Hepatocyte (in vitro differentiated cells): ENCODE measurements at regions not wholly inside any gene's neighbourhood (a gene's known extent, or its start where the extent isn't known, plus 50 kb on each side); places are given as distances from the start of the nearest gene placed in this dataset.

Experiments
- EZH2 ChIP-seq: fragments of 200-600 bp; sonication (generic); IDR thresholded peaks from 2 replicates; pipeline ENCODE4 v1.6.1; 2016; ENCODE audit warnings: antibody characterized with exemption, mild to moderate bottlenecking, borderline replicate concordance
- EZH2phosphoT487 ChIP-seq: fragments of 200-600 bp; sonication (generic); IDR thresholded peaks from one replicate; pipeline ENCODE4 v1.6.1; 2018; ENCODE audit warnings: antibody characterized with exemption, mild to moderate bottlenecking, low read depth, moderate library complexity; ENCODE audit not compliant: unreplicated experiment, severe bottlenecking
- TF ChIP-seq, protein P1 (sequence below): fragments of 200-600 bp; sonication (generic); IDR thresholded peaks from 2 replicates; pipeline ENCODE4 v1.5.1; 2016; ENCODE audit warnings: antibody characterized with exemption, mild to moderate bottlenecking; ENCODE audit not compliant: poor library complexity

DNA sequence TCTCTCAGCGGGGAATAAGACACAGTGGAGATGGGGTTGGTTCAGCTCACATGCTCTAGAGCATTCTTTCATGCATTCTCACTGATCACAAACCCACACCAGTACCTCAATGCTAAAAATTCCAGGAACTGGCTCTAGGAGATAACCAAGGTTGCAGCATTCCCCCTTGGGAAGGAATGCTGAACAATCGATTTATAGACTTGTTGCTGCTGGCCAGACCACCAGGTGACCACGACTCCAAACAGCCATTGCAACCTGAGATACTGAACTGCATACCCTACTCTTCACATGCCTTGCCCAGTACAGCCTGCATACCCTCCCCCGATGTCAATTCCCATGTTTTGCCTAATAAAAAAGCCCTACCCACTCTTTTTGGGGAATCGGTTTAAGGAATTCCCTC lies 75.1 kb upstream of the GPRC5B start:
- TF ChIP-seq, protein P1, sequence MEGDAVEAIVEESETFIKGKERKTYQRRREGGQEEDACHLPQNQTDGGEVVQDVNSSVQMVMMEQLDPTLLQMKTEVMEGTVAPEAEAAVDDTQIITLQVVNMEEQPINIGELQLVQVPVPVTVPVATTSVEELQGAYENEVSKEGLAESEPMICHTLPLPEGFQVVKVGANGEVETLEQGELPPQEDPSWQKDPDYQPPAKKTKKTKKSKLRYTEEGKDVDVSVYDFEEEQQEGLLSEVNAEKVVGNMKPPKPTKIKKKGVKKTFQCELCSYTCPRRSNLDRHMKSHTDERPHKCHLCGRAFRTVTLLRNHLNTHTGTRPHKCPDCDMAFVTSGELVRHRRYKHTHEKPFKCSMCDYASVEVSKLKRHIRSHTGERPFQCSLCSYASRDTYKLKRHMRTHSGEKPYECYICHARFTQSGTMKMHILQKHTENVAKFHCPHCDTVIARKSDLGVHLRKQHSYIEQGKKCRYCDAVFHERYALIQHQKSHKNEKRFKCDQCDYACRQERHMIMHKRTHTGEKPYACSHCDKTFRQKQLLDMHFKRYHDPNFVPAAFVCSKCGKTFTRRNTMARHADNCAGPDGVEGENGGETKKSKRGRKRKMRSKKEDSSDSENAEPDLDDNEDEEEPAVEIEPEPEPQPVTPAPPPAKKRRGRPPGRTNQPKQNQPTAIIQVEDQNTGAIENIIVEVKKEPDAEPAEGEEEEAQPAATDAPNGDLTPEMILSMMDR: no peak
- TF ChIP-seq EZH2: no peak
- TF ChIP-seq EZH2phosphoT487: no peak
